Ishikawa (cell line): ENCODE measurements at regions not wholly inside any gene's neighbourhood (a gene's known extent, or its start where the extent isn't known, plus 50 kb on each side); places are given as distances from the start of the nearest gene placed in this dataset.

Source experiments
- CEBPB ChIP-seq: IDR thresholded peaks from 2 replicates; pipeline ENCODE4 v1.6.1; 2012
- CREB1 ChIP-seq: IDR thresholded peaks from 2 replicates; pipeline ENCODE4 v1.6.1; 2012; ENCODE audit warnings: low read depth
- EGR1 ChIP-seq: IDR thresholded peaks from 2 replicates; pipeline ENCODE4 v1.6.1; 2012
- EP300 ChIP-seq: IDR thresholded peaks from 2 replicates; pipeline ENCODE4 v1.6.1; 2012; ENCODE audit warnings: borderline replicate concordance
- FOXM1 ChIP-seq: IDR thresholded peaks from 2 replicates; pipeline ENCODE4 v1.6.1; 2012; ENCODE audit warnings: low read depth, borderline replicate concordance
- MAX ChIP-seq: IDR thresholded peaks from 2 replicates; pipeline ENCODE4 v1.6.1; 2012
- NFIC ChIP-seq: IDR thresholded peaks from 2 replicates; pipeline ENCODE4 v1.6.1; 2012
- RAD21 ChIP-seq: IDR thresholded peaks from 2 replicates; pipeline ENCODE4 v1.6.1; 2012; ENCODE audit warnings: low read depth
- TAF1 ChIP-seq: IDR thresholded peaks from 2 replicates; pipeline ENCODE4 v1.6.1; 2012; ENCODE audit warnings: low read depth, mild to moderate bottlenecking
- TCF12 ChIP-seq: IDR thresholded peaks from 2 replicates; pipeline ENCODE4 v1.6.1; 2012; ENCODE audit warnings: low read depth
- TEAD4 ChIP-seq: IDR thresholded peaks from 2 replicates; pipeline ENCODE4 v1.6.1; 2012
- YY1 ChIP-seq: IDR thresholded peaks from 2 replicates; pipeline ENCODE4 v1.6.1; 2012; ENCODE audit warnings: low read depth
- ZBTB7A ChIP-seq: IDR thresholded peaks from 2 replicates; pipeline ENCODE4 v1.6.1; 2012; ENCODE audit warnings: low read depth
- TF ChIP-seq, protein P1 (sequence below): IDR thresholded peaks from 2 replicates; pipeline ENCODE4 v1.6.1; 2012
- TF ChIP-seq, protein P2 (sequence below): IDR thresholded peaks from 2 replicates; pipeline ENCODE4 v1.6.1; 2012; ENCODE audit warnings: low read depth, mild to moderate bottlenecking

DNA sequence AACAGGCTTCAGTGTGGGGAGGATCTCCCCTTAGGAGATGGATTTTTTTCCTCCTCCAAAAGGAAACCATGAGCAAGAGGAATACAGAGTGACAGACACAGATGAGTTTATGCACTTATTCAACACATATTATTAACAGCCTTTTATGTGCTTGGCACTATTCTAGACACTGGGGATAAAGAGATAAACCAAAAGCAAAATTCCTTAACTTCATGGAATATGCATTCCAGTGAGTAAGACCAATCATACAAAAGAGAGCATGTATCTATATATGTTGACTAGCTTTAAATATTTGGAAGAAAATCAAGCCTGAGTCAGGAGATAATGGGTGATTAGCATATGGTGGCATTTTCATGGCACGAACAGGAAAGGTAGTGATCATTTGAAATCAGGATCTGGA is 284.4 kb upstream of the RASGRP1 start:
- TF ChIP-seq ZBTB7A (no peak), CEBPB (no peak), MAX (no peak), TAF1 (no peak), NFIC (no peak), TEAD4 (no peak), RAD21 (no peak)
- TF ChIP-seq, protein P1, sequence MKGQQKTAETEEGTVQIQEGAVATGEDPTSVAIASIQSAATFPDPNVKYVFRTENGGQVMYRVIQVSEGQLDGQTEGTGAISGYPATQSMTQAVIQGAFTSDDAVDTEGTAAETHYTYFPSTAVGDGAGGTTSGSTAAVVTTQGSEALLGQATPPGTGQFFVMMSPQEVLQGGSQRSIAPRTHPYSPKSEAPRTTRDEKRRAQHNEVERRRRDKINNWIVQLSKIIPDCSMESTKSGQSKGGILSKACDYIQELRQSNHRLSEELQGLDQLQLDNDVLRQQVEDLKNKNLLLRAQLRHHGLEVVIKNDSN: no peak
- TF ChIP-seq, protein P2, sequence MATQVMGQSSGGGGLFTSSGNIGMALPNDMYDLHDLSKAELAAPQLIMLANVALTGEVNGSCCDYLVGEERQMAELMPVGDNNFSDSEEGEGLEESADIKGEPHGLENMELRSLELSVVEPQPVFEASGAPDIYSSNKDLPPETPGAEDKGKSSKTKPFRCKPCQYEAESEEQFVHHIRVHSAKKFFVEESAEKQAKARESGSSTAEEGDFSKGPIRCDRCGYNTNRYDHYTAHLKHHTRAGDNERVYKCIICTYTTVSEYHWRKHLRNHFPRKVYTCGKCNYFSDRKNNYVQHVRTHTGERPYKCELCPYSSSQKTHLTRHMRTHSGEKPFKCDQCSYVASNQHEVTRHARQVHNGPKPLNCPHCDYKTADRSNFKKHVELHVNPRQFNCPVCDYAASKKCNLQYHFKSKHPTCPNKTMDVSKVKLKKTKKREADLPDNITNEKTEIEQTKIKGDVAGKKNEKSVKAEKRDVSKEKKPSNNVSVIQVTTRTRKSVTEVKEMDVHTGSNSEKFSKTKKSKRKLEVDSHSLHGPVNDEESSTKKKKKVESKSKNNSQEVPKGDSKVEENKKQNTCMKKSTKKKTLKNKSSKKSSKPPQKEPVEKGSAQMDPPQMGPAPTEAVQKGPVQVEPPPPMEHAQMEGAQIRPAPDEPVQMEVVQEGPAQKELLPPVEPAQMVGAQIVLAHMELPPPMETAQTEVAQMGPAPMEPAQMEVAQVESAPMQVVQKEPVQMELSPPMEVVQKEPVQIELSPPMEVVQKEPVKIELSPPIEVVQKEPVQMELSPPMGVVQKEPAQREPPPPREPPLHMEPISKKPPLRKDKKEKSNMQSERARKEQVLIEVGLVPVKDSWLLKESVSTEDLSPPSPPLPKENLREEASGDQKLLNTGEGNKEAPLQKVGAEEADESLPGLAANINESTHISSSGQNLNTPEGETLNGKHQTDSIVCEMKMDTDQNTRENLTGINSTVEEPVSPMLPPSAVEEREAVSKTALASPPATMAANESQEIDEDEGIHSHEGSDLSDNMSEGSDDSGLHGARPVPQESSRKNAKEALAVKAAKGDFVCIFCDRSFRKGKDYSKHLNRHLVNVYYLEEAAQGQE: no peak

DNA sequence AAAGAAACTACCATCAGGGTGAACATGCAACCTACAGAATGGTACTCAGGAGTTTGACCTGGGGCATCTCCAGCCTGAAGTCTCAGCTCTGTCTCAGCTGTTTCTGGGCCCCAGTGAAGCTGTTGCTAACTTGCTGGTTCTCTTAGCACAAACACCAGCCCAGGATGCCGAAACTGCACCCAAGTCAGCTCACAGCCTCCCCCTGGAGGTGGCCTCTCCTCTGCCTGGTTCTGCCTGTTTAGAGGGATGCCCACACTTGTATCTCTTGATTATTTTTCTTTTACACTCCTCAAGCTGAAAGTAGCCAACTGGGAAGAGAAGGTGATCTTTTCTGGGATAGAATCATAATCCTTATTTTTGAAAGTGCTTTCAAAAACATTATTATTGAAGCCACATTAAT is 289.0 kb upstream of the RASGRP1 start:
- TF ChIP-seq TEAD4 (no peak), RAD21 (peak; percentile 19; the same call in 1 of the 2 replicates)

DNA sequence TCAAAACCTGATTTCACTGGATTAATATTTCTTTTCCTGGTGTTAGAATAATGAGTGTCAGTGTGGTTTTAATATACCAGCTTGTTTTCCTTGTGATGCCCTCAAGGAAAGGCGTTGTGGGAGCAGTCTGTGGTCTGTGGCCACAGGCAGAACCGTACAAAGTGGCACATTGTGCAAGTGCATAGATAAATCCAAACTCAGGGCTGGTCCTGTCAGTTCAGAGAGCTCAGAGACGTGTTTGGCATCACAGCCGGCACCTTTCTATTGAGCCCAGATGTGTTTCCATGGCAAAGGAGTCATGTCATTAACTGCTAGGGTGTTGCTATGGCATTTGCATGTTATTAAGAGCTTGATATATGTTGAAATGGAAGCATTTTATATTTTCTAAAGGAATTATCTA is 289.9 kb upstream of the RASGRP1 start:
- no peak for TF ChIP-seq CEBPB
- TF ChIP-seq, protein P1: no peak
- TF ChIP-seq FOXM1: no peak
- TF ChIP-seq TCF12: no peak
- no peak for TF ChIP-seq EP300
- TF ChIP-seq ZBTB7A: no peak

- TF ChIP-seq, protein P1: peak; percentile 27; the same call in 1 of the 2 replicates
- TF ChIP-seq FOXM1: no peak
Observed at GRCh38 chr15:38857814-38858213, 293.2 kb upstream of the RASGRP1 start.

DNA sequence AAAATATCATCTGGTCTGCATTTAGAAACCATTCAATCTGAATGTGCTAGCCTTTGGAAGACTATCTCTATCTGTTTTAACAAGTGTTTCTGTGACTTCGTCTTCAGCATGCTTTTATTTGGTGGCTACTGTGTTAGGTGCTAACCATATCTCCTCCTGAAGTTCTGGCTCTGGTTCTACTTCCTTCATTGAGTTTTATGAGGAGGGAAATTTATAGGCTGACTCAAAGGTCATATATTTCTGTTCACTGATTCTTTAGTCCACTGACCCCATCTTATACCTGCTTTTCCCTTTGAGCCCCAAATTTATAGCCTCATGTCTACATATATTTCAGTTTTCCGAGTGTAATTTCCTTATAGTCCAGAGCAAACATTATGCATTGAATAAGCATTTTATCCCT is 295.0 kb upstream of the RASGRP1 start:
- no peak for TF ChIP-seq EGR1
- no peak for TF ChIP-seq ZBTB7A
- TF ChIP-seq RAD21: no peak

- TF ChIP-seq YY1 (no peak), ZBTB7A (no peak), TAF1 (no peak), CEBPB (no peak), EGR1 (no peak), TEAD4 (no peak), FOXM1 (no peak), MAX (no peak), TCF12 (no peak)
Observed at GRCh38 chr15:38860253-38860652, 295.6 kb upstream of the RASGRP1 start.

DNA sequence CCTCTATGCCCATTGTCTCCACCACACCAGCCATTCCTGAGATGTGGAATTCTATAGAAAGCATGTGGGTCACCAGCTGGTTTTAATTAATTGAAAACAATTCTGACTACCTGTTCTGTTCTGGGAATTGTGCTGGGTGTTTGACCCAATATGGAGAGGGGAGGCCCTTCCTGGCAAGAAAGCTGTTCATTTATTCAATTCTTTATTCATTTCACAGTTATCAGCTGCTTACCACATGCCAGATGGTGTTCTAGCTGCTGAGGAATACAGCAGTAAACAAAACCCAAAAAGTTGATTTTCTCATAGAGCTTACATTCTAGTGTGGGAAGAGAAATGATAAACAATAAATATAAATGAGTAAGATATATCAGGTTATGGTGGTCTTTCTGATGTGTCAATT is 296.1 kb upstream of the RASGRP1 start:
- no peak for TF ChIP-seq FOXM1
- no peak for TF ChIP-seq TCF12
- no peak for TF ChIP-seq CEBPB
- no peak for TF ChIP-seq YY1
- TF ChIP-seq RAD21: no peak
- no peak for TF ChIP-seq TEAD4

DNA sequence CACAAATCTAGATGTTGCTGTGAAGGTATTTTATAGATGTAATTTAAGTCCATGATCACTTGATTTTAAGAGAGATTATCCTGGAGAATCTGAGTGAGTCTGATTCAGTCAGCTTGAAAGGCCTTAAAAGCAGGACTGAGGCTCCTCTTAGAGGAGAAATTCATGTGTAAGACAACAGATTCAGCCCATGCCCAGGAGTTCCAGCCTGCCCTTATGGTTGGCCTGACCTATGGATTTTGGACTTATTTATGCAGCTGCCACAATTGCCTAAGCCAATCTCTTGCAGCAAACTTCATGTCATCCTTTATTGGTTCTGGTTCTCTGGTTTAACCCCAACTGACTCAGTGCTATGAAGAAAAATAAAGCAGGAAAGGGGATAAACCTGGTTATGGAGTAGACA is 296.5 kb upstream of the RASGRP1 start:
- TF ChIP-seq CREB1 (no peak), TAF1 (no peak), EP300 (no peak), RAD21 (no peak), CEBPB (no peak), ZBTB7A (no peak), TCF12 (no peak), YY1 (no peak), FOXM1 (no peak), EGR1 (no peak), TEAD4 (no peak), NFIC (no peak), MAX (no peak)
- TF ChIP-seq, protein P2: no peak
- TF ChIP-seq, protein P1: no peak
